ENCODE measurements at regions not wholly inside any gene's neighbourhood (a gene's known extent, or its start where the extent isn't known, plus 50 kb on each side); places are given as distances from the start of the nearest gene placed in this dataset.

- no peak for TF ChIP-seq EZH2 (IDR thresholded peaks at IDR 0.05; ENCODE audit: insufficient read depth, poor library complexity, severe bottlenecking)
- no peak for TF ChIP-seq EZH2phosphoT487 (IDR thresholded peaks at IDR 0.05; ENCODE audit: insufficient read depth, low read depth)
Observed at GRCh38 chr5:171634511-171634910, 151.1 kb upstream of the SMIM23 start.

All from GM23248 (cell line).